ENCODE measurements at regions not wholly inside any gene's neighbourhood (a gene's known extent, or its start where the extent isn't known, plus 50 kb on each side); places are given as distances from the start of the nearest gene placed in this dataset.

DNA sequence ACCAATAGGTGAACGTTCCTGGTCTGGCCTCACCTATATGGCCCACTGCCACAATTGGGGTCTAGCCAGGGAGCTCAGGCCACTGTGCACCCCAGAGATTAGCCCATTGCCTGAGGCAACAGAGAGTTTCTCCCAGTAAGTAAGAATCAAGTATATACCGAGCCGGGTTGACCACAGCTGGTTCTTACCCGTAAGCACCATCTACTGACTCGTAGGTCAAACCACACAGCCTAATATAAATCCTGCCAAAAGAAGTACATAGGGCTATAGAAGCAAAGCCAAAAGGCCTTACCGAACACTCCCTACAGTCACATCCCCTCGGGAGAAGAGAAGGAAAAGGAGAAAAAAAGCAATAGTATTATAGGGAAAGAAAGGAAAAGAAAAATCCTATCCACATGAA lies 463.6 kb upstream of the GJE1 start:
- Histone ChIP-seq H3K4me2 (ENCODE audit: low read depth, low read length, poor library complexity, severe bottlenecking) (no peak overlapping the region), H3K9ac (ENCODE audit: low read length) (no peak overlapping the region), H3K9me3 (ENCODE audit: low read length) (no peaks in the 10 kb centered on the region), H3K27ac (ENCODE audit: low read length) (no peak overlapping the region), H3K9me2 (replicated peaks; ENCODE audit: insufficient read depth, low read length) (no peaks in the 10 kb centered on the region), H3K36me3 (ENCODE audit: insufficient read depth, low read length) (no peaks in the 10 kb centered on the region), H3K27me3 (ENCODE audit: low read length) (no peaks in the 10 kb centered on the region), H3K4me1 (ENCODE audit: low read length) (no peaks in the 10 kb centered on the region), H4K20me1 (ENCODE audit: insufficient read depth, low read depth, low read length) (no peaks in the 10 kb centered on the region), H2AFZ (ENCODE audit: low read length) (no peak overlapping the region), H3K79me2 (ENCODE audit: low read length) (no peaks in the 10 kb centered on the region), H3K4me3 (ENCODE audit: low read length) (no peak overlapping the region)
- no peak for DNase-seq

DNA sequence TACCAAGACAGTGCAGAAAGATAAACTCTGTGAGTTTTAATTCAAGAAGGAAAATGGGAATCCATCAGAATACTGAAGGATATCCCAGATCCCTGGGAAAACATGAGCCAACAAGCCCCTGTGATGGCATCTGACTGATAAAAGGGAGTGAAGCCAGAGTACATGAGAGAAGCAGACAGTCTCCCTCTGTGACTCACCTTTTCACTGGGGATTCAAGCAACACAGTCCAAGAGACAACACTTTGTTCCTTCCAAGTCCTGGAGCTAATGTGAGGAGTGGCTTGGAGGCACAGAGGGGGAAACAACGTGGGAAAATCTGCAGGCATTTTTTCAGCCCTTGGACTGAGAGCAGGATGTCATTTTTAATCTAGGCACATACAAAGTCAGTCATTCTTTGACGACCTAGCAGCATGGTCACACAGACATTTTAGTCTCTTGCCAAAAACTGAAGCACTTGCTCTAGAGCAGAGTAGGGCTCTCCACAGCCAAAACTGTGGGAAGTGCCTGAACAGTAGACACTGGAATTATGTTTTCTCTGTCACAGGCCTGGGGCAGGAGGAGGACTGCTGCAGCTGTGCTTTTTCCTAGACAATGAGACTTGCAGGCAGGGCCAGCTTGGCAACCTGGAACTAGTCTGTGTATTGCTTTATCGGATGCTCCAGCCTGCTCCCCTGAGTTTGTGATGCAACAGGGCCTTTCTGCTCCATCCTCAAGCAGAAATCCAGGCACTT lies 465.0 kb upstream of the GJE1 start:
- no peaks in the 10 kb centered on the region for H3K9me2 ChIP-seq (replicated peaks; ENCODE audit: insufficient read depth, low read length)
- H3K9ac ChIP-seq (ENCODE audit: low read length), result no peak overlapping the region
- no peak overlapping the region for H3K4me3 ChIP-seq (ENCODE audit: low read length)
- DNase-seq, result no peak
- no peaks in the 10 kb centered on the region for H3K79me2 ChIP-seq (ENCODE audit: low read length)
- H2AFZ ChIP-seq (ENCODE audit: low read length), result no peak overlapping the region
- H3K36me3 ChIP-seq (ENCODE audit: insufficient read depth, low read length), result no peaks in the 10 kb centered on the region
- no peak overlapping the region for H3K4me2 ChIP-seq (ENCODE audit: low read depth, low read length, poor library complexity, severe bottlenecking)
- no peak overlapping the region for H3K27ac ChIP-seq (ENCODE audit: low read length)
- no peaks in the 10 kb centered on the region for H3K4me1 ChIP-seq (ENCODE audit: low read length)
- no peaks in the 10 kb centered on the region for H4K20me1 ChIP-seq (ENCODE audit: insufficient read depth, low read depth, low read length)
- H3K9me3 ChIP-seq (ENCODE audit: low read length), result no peaks in the 10 kb centered on the region
- no peaks in the 10 kb centered on the region for H3K27me3 ChIP-seq (ENCODE audit: low read length)

DNA sequence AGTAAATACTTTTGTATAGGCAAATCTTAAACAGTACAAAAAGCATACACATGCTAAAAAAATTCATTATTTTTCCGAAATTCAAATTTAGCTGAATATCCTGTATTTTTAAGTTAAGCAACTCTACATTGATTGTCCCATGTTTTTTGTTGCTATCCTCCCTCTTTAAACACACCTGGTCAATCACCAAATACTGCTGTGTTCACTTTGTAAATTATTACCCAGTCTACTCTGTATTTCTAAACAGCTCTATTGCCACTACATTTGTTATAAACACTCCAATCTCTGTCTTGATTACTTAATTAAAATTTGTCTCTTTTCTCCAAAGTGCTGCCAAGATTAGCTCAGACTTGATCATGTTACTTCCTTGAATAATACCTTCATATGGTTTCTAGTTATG lies 466.5 kb upstream of the GJE1 start:
- H3K4me3 ChIP-seq (ENCODE audit: low read length), result no peak overlapping the region

DNA sequence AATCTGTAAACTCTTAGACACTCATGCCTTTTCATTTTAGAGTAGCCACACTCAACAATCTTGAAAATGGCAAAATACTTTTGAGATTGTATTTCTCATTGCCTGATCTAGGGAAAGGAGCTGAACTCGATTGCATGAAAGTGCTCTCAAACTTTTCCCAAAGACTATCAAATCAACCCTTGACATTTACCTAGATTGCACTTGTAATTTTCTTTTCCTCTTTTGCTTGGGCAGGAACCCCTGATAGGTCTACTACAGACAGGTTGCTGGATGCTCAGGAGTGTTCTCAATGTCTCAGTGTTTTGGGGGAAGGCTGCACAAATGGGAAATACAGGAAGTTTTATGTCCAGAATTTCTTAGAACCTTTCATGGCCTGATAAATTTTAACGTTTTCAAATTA lies 468.0 kb upstream of the GJE1 start:
- no peak overlapping the region for H3K9ac ChIP-seq (ENCODE audit: low read length)
- no peak overlapping the region for H3K4me3 ChIP-seq (ENCODE audit: low read length)
- H3K9me3 ChIP-seq (ENCODE audit: low read length), result no peaks in the 10 kb centered on the region; the same call in 1 of the 2 replicates
- H3K4me1 ChIP-seq (ENCODE audit: low read length), result no peaks in the 10 kb centered on the region
- no peak overlapping the region for H3K27ac ChIP-seq (ENCODE audit: low read length)
- H3K27me3 ChIP-seq (ENCODE audit: low read length), result no peaks in the 10 kb centered on the region
- H3K36me3 ChIP-seq (ENCODE audit: insufficient read depth, low read length), result no peaks in the 10 kb centered on the region
- H3K79me2 ChIP-seq (ENCODE audit: low read length), result no peaks in the 10 kb centered on the region
- no peak overlapping the region for H3K4me2 ChIP-seq (ENCODE audit: low read depth, low read length, poor library complexity, severe bottlenecking)
- H3K9me2 ChIP-seq (replicated peaks; ENCODE audit: insufficient read depth, low read length), result no peaks in the 10 kb centered on the region
- no peak overlapping the region for H2AFZ ChIP-seq (ENCODE audit: low read length)
- no peak for DNase-seq
- no peaks in the 10 kb centered on the region for H4K20me1 ChIP-seq (ENCODE audit: insufficient read depth, low read depth, low read length)

More for the DNA sequence above, 466.5 kb upstream of the GJE1 start:
- no peaks in the 10 kb centered on the region for H3K27me3 ChIP-seq (ENCODE audit: low read length)
- no peak overlapping the region for H3K4me2 ChIP-seq (ENCODE audit: low read depth, low read length, poor library complexity, severe bottlenecking)
- no peaks in the 10 kb centered on the region for H3K4me1 ChIP-seq (ENCODE audit: low read length)
- H3K79me2 ChIP-seq (ENCODE audit: low read length), result no peaks in the 10 kb centered on the region
- H3K9ac ChIP-seq (ENCODE audit: low read length), result no peak overlapping the region
- no peaks in the 10 kb centered on the region for H3K36me3 ChIP-seq (ENCODE audit: insufficient read depth, low read length)
- no peak overlapping the region for H3K27ac ChIP-seq (ENCODE audit: low read length)
- no peaks in the 10 kb centered on the region for H3K9me2 ChIP-seq (replicated peaks; ENCODE audit: insufficient read depth, low read length)
- no peaks in the 10 kb centered on the region; the same call in 1 of the 2 replicates for H3K9me3 ChIP-seq (ENCODE audit: low read length)
- H4K20me1 ChIP-seq (ENCODE audit: insufficient read depth, low read depth, low read length), result no peaks in the 10 kb centered on the region
- H2AFZ ChIP-seq (ENCODE audit: low read length), result no peak overlapping the region
- DNase-seq, result no peak

DNA sequence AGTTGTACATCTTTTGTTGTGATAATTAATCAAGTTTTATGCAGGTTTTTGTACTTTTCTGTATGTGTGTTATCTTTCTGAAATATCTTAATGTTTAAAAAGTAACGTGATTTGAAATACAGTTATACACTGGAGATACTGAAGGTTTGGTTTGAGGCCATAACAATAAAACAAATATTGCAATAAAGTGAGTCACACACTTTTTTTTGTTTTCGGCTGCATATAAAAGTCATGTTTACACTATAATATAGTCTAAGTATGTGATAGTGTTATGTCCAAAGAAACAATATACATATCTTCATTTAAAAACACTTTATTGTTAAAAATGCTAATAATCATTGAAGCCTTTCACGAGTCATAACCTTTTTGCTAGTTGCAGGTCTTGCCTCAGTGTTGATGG lies 473.1 kb upstream of the GJE1 start:
- H3K4me3 ChIP-seq (ENCODE audit: low read length), result no peak overlapping the region
- no peaks in the 10 kb centered on the region for H3K9me2 ChIP-seq (replicated peaks; ENCODE audit: insufficient read depth, low read length)
- no peaks in the 10 kb centered on the region for H3K4me1 ChIP-seq (ENCODE audit: low read length)
- no peak overlapping the region for H3K9ac ChIP-seq (ENCODE audit: low read length)
- no peaks in the 10 kb centered on the region for H3K36me3 ChIP-seq (ENCODE audit: insufficient read depth, low read length)
- H3K9me3 ChIP-seq (ENCODE audit: low read length), result no peaks in the 10 kb centered on the region; the same call in 1 of the 2 replicates
- no peak for DNase-seq
- H3K79me2 ChIP-seq (ENCODE audit: low read length), result no peaks in the 10 kb centered on the region
- no peak overlapping the region for H3K27ac ChIP-seq (ENCODE audit: low read length)
- H2AFZ ChIP-seq (ENCODE audit: low read length), result no peak overlapping the region
- H3K4me2 ChIP-seq (ENCODE audit: low read depth, low read length, poor library complexity, severe bottlenecking), result no peak overlapping the region
- H4K20me1 ChIP-seq (ENCODE audit: insufficient read depth, low read depth, low read length), result no peaks in the 10 kb centered on the region
- no peaks in the 10 kb centered on the region for H3K27me3 ChIP-seq (ENCODE audit: low read length)

DNA sequence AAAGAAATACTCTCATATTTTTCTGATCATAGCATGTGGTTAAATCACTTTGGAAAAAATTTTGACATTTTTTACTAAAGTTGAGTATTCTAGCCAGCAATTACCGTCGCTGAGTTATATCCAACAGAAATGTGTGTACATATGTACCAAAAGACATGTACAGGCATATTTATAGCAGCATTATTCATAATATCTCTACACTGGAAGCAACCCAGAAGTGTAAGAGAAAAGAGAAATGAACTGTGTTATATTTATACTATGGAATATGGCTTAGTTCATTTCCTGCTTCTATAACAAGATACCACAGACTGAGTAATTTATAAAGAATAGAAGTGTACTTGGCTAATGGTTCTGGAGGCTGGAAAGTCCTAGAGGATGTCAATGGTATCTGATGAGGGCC lies 474.0 kb upstream of the GJE1 start:
- H3K27me3 ChIP-seq (ENCODE audit: low read length), result no peaks in the 10 kb centered on the region
- no peaks in the 10 kb centered on the region for H3K9me2 ChIP-seq (replicated peaks; ENCODE audit: insufficient read depth, low read length)
- no peak overlapping the region for H3K9ac ChIP-seq (ENCODE audit: low read length)
- no peaks in the 10 kb centered on the region for H3K4me1 ChIP-seq (ENCODE audit: low read length)
- H3K27ac ChIP-seq (ENCODE audit: low read length), result no peak overlapping the region
- H2AFZ ChIP-seq (ENCODE audit: low read length), result no peak overlapping the region
- H3K4me3 ChIP-seq (ENCODE audit: low read length), result no peak overlapping the region
- no peaks in the 10 kb centered on the region; the same call in 1 of the 2 replicates for H3K9me3 ChIP-seq (ENCODE audit: low read length)
- no peak for DNase-seq
- no peaks in the 10 kb centered on the region for H4K20me1 ChIP-seq (ENCODE audit: insufficient read depth, low read depth, low read length)
- no peaks in the 10 kb centered on the region for H3K36me3 ChIP-seq (ENCODE audit: insufficient read depth, low read length)
- H3K79me2 ChIP-seq (ENCODE audit: low read length), result no peaks in the 10 kb centered on the region
- H3K4me2 ChIP-seq (ENCODE audit: low read depth, low read length, poor library complexity, severe bottlenecking), result no peak overlapping the region

DNA sequence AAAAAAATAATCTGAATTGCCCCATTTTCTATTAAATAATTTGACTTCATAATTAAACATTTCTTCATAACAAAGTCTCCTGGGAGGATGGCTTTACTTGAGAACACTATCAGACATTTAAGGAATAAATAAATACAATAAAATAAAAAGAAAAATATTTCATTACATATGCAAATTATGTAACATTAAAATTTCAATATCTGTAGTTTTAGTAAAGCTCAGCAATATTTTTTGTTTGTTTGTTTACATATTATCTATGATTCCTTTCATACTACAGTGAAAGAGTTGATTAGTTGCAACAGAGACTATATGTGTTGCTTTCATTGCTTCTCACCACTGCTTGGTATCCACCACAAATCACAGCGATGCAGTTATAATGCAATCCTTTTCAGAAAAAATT lies 474.9 kb upstream of the GJE1 start:
- Histone ChIP-seq H3K9me3 (ENCODE audit: low read length) (no peaks in the 10 kb centered on the region; the same call in 1 of the 2 replicates), H3K9me2 (replicated peaks; ENCODE audit: insufficient read depth, low read length) (no peaks in the 10 kb centered on the region), H4K20me1 (ENCODE audit: insufficient read depth, low read depth, low read length) (no peaks in the 10 kb centered on the region), H3K4me1 (ENCODE audit: low read length) (no peaks in the 10 kb centered on the region), H3K9ac (ENCODE audit: low read length) (no peak overlapping the region), H3K36me3 (ENCODE audit: insufficient read depth, low read length) (no peaks in the 10 kb centered on the region), H3K4me2 (ENCODE audit: low read depth, low read length, poor library complexity, severe bottlenecking) (no peak overlapping the region), H2AFZ (ENCODE audit: low read length) (no peak overlapping the region), H3K79me2 (ENCODE audit: low read length) (no peaks in the 10 kb centered on the region), H3K27ac (ENCODE audit: low read length) (no peak overlapping the region), H3K4me3 (ENCODE audit: low read length) (no peak overlapping the region), H3K27me3 (ENCODE audit: low read length) (no peaks in the 10 kb centered on the region)
- DNase-seq, result no peak

DNA sequence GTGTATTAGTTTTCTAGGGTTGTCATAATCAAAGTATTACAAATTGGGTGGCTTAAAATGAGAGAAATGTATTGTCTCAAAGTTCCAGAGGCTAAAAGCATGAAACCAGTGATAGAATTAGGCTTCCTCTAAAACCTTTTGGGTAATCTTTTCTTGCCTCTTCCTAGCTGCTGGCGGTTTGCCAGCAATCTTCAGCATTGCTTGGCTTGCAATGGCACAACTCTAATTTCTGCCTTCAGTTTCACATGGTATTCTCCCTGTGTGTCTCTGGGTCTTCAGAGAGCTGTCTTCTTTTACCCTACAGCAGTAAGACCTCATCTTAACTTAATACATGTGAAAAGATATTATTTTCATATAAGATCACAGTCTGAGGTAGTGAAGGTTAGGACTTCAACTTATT lies 479.1 kb upstream of the GJE1 start:
- no peak for DNase-seq
- Histone ChIP-seq H3K27ac (ENCODE audit: low read length) (no peak overlapping the region), H3K9me2 (replicated peaks; ENCODE audit: insufficient read depth, low read length) (no peaks in the 10 kb centered on the region), H3K9me3 (ENCODE audit: low read length) (no peaks in the 10 kb centered on the region), H4K20me1 (ENCODE audit: insufficient read depth, low read depth, low read length) (no peaks in the 10 kb centered on the region), H3K36me3 (ENCODE audit: insufficient read depth, low read length) (no peaks in the 10 kb centered on the region), H2AFZ (ENCODE audit: low read length) (no peak overlapping the region), H3K27me3 (ENCODE audit: low read length) (no peaks in the 10 kb centered on the region), H3K79me2 (ENCODE audit: low read length) (no peaks in the 10 kb centered on the region), H3K9ac (ENCODE audit: low read length) (no peak overlapping the region), H3K4me1 (ENCODE audit: low read length) (no peaks in the 10 kb centered on the region), H3K4me3 (ENCODE audit: low read length) (no peak overlapping the region), H3K4me2 (ENCODE audit: low read depth, low read length, poor library complexity, severe bottlenecking) (no peak overlapping the region)

All from Karpas-422 (cell line).